Fibroblast of the aortic adventitia (primary cell): ENCODE measurements at regions not wholly inside any gene's neighbourhood (a gene's known extent, or its start where the extent isn't known, plus 50 kb on each side); places are given as distances from the start of the nearest gene placed in this dataset.

Experiments
- DNase-seq: peaks from one replicate; pipeline ENCODE4 v3.0.0-alpha.2; 2010; ENCODE audit warnings: low read depth
- H3K4me3 ChIP-seq: 2 replicates; pipeline ENCODE4 v1.5.1; 2011; ENCODE audit warnings: low read depth, mild to moderate bottlenecking, control low read depth, low read length, moderate library complexity
- TF ChIP-seq, protein P1 (sequence below): IDR thresholded peaks from 2 replicates; pipeline ENCODE4 v1.5.1; 2011; ENCODE audit warnings: mild to moderate bottlenecking, low read length, control low read depth, inconsistent platforms; ENCODE audit not compliant: insufficient read depth

DNA sequence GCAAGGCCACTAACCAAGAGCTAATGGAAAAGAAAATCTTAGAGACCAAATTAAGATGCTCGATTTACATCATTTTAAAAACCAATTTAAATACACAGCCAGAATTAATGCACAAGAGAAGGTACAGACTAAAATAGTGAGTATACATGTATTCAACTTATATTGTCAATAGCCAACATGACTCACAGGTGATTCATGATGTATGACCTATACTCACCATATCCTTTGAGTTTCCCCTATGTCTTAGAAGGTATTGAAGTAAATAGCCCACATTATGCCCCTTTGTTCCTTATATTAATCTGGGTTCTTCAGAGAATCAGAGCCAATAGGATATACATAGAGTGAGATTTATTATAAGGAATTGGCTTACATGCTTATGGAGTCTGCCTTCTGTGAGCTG lies 97.5 kb upstream of the ANO3 start:
- DNase-seq: peak; percentile 27
- no peak overlapping the region for H3K4me3 ChIP-seq
- TF ChIP-seq, protein P1, sequence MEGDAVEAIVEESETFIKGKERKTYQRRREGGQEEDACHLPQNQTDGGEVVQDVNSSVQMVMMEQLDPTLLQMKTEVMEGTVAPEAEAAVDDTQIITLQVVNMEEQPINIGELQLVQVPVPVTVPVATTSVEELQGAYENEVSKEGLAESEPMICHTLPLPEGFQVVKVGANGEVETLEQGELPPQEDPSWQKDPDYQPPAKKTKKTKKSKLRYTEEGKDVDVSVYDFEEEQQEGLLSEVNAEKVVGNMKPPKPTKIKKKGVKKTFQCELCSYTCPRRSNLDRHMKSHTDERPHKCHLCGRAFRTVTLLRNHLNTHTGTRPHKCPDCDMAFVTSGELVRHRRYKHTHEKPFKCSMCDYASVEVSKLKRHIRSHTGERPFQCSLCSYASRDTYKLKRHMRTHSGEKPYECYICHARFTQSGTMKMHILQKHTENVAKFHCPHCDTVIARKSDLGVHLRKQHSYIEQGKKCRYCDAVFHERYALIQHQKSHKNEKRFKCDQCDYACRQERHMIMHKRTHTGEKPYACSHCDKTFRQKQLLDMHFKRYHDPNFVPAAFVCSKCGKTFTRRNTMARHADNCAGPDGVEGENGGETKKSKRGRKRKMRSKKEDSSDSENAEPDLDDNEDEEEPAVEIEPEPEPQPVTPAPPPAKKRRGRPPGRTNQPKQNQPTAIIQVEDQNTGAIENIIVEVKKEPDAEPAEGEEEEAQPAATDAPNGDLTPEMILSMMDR: no peak

DNA sequence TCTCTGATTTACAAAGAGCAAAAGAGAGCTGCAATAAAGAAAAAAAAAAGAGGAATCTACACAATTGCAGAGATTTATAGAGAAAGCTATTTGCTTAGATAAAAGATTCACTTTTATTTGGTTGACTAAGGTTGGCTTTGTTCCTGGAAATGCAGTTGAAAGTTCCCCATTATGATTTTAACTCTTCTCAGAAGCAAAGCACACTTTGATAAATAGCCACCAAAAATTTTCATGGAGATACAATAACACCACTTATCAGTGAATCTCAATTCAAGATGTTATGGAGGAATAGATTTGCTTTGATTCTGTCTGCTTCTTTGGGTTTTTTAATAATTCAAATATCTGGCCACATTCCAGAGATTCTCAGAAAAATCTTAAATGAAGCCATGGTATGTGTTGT lies 88.5 kb upstream of the ANO3 start:
- no peak overlapping the region for H3K4me3 ChIP-seq
- TF ChIP-seq, protein P1: no peak
- peak; percentile 49 for DNase-seq

DNA sequence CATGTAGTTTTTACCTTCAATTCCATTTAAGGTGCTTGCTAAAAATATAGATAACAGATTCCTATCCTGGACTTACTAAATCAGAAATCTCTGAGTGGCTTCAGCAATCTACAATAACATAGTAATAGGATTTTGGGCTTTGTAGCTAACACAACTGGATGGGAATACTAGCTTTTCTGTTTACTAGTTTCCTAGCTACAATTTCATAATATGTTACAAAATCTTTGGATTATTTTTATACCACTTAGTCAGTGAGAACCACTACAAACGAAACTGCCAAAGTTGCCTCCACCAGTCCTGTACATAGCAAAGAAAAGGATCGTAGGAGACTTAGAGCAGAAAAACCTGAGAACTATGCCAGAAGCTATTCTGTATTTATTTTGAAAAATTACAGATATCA lies 87.7 kb upstream of the ANO3 start:
- H3K4me3 ChIP-seq: no peak overlapping the region
- DNase-seq: peak; percentile 82
- TF ChIP-seq, protein P1: no peak

DNA sequence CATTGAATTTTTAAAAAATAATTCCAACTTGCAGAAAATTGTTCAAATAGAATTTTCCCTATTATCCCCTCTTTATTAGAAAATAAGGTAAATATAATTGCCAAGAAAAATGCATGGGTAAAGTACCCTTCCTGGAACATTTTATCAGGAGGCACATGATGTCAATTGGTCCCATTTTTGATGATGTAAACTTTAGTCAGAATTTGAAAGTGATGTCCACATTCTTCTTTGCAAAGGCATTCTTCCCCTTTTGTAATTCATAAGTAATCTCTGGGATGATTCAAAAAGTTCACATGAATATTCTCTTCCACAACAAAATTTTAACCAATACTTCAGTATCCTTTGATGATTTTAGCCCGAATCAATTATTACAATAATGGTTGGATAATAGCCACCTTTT lies 86.9 kb upstream of the ANO3 start:
- TF ChIP-seq, protein P1: no peak
- DNase-seq: peak; percentile 78
- H3K4me3 ChIP-seq: no peak overlapping the region

DNA sequence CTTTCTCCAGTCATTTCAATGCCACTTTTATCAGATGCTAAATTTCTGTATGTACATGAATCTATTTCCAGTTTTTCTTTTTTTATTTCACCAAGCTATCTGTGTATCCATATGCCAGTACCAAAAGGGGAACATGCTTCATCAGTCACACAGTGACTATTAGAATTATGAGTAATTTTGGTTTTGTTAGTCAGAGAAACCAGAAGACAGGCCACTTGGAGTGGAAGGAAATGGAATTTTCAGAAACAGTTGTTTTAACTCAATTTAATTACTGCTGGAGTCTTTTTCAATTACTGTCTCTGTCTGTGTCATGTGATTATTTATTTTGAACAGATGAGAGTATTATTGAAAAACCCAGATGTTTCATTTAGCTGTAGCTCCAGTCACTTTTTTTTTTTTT lies 84.6 kb upstream of the ANO3 start:
- no peak overlapping the region for H3K4me3 ChIP-seq
- TF ChIP-seq, protein P1: no peak
- peak; percentile 72 for DNase-seq

DNA sequence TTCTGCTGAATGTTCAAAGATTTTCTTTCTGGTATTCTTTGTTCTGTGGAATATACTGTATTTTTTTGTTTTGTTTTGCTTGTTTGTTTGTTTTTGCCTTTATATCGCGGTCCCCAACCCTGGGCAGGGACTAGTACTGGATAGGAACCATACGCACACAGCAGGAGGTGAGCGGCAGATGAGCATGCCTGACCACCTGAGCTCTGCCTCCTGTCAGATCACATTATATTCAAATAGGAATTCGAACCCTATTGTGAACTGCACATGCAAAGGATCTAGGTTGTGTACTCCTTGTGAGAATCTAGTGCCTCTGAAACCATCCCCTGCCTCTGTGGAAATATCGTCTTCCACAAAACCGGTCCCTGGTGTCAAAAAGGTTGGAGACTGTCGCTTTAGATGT lies 83.3 kb upstream of the ANO3 start:
- no peak overlapping the region for H3K4me3 ChIP-seq
- TF ChIP-seq, protein P1: no peak
- no peak for DNase-seq

DNA sequence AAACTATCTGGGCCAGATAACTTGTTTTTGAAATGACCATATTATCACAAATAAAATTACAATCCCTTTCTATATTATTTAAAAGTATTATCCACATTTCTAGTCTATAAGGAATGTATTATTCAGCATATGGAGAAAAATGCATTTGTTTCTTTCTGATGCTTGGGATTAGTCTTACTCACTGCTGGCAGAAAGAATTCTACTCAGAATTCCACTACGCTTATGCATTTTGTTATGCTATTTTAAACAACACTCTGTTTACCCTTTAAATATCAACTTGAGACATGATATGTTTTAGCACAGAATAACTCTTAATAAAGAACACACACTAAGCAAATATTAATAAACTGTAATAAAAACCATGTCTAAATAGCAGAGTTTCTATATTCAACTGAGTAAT lies 77.6 kb upstream of the ANO3 start:
- H3K4me3 ChIP-seq: no peak overlapping the region
- TF ChIP-seq, protein P1: no peak
- no peak for DNase-seq
